T-helper 2 cell (primary cell): ENCODE measurements at regions not wholly inside any gene's neighbourhood (a gene's known extent, or its start where the extent isn't known, plus 50 kb on each side); places are given as distances from the start of the nearest gene placed in this dataset.
"Not testable (repeated sequence)": the region's sequence is repeated elsewhere in the genome, so short reads cannot be mapped to it uniquely, and the experiment has no call there.

Experiments
- DNase-seq, 5 experiments: peaks; one replicate each; pipeline versions ENCODE4 v3.0.0 to v3.0.0-alpha.2; 2012 to 2022

- no peak for DNase-seq
These were observed 87.7 kb downstream of the IYD start for GRCh38 chr6:150456466-150456865.

DNA sequence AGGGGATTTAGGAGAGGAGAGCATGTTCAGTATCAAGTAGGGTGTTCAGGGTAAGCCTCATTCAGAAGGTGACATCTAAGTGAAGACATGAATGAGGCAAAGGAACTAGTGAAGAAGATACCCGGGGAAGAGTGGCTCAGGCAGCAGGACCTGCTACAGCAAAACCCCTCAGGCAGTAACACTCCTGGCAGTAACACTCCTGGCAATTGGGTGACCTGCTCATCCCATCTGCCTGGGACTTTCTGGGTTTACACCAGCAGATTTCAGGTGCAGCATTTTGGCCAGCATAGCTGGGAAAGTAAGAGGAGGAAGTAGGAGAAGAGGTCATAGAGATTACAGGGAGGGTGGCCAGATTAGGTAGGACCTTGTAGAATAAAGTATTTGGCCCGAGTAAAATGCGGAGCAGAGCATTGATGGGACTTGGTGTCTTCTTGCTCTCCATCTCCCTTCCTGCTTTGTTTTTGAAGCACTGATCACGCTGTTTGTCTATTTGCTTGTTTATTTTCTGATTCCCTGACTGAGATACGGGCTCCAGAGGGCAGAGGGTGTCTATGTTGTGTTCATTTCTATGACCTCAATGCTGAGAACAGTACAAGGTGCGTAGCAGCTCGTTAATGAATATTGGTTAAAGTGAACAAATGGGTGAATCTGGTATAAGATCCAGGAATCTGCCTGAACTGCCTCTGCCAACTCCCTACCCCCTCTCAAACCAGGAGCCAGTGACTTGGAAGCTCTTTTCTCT, 88.3 kb downstream of the IYD start:
- DNase-seq: no peak

DNA sequence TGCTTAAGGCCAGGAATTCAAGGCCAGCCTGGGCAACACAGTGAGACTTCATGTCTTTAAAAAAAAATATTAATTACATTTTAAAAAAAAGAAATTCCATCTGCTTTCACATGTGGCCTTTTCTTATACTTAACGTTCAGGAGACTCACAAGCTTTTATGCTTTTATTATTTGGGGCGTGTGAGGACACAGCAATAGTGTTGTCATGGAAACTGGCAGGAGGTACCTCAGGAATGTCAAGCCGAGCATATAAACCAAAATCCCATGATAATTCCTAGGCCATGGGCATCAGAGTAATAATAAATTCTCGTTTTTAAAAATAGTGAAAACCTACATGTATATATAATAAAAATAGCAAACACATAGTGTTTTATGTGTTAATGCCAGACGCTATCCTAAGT, 89.8 kb downstream of the IYD start:
- no peak for DNase-seq

GRCh38 chr6:150463852-150464251, 95.0 kb downstream of the IYD start:
- no peak for DNase-seq

- DNase-seq: no peak
These were observed 96.2 kb downstream of the IYD start for GRCh38 chr6:150464966-150465365.

GRCh38 chr6:150465610-150466009, 96.8 kb downstream of the IYD start:
- no peak for DNase-seq

DNA sequence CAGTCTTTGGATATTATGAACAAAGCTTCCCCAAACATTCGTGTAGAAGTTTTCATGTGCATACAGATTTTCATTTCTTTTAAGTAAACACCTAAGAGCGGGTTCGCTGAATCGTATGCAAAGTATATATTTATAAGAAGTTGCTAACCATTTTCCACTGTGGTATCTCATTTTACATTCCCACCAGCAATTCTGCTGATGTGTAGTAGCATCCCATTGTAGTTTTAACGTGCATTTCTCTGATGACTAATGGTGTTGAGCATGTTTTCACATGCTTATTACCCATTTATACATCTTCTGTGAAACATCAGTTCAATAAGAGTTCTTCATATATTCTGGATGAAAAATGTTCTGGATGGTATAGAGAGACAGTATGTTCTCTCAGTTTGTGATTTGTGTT, 97.4 kb downstream of the IYD start:
- no peak for DNase-seq

GRCh38 chr6:150470131-150470530, 101.3 kb downstream of the IYD start:
- DNase-seq: no peak

DNA sequence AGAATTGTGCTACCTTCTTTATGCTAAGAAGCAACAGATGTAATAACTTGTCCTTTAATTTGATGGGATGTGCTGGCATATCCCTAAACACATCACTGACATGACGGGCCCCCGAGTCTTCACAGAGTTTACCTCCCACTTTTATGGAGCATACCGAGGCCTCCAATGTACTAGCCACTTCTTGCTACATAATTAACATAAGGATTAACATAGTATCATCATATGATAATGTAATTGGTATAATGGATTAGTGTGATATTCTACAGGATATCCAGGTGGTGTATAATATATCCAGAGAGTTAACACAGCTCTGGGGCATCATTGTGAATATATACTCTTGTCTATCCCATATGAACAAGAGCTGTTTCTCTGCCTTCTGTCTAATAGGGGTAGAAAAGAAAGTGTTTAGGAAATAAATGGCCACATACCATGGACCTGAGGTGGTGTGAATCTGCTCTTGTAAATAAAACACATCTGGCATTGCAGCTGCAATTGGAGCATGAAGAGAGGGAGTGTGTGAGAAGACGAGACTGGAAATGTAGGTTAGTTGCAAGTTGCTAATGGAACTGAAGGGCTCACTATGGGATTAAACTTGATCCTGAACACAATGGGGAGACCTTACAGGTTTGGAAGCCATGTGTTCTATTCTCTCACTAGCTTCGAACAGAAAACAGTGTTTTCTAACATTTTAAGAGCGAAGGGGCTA, 102.3 kb downstream of the IYD start:
- no peak for DNase-seq

GRCh38 chr6:150478656-150479545, 110.1 kb downstream of the IYD start:
- DNase-seq: no peak

GRCh38 chr6:150482883-150483409, 114.1 kb downstream of the IYD start:
- no peak for DNase-seq

DNA sequence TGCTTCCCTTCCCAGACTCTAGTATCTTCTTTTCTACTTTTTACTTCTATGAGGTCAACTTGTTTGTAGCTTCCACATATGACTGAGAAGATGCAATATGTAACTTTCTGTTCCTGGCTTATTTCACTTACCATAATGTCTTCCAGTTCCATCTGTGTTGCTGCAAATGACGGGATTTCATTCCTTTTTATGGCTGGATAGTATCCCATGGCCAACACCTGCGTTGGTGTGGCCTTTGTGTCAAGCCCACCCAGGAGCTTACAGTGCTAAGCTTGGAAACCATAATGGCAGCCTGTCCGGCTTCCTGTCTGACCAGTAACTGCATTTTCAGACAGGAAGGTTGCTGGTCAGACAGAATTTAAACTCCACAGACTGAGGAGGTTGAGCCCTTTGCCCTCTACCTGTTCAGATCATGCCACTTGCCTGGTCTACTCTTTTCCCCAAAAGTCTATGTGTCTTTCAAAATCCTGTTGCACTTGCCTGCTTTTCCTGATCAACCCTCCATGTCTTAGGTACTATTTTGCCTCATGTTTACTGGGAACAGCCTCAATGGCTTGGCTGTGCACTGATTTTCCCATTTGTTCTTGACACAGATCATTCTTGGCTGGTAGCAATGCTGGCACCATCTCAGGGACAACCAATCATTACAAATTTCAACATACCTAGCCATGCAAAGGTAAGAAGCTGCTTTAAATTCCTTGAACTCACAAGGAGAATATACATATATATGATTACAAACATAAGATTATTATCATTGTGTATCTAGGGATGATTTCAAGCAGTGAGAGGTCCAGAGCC, 114.3 kb upstream of the PLEKHG1 start:
- no peak for DNase-seq

DNA sequence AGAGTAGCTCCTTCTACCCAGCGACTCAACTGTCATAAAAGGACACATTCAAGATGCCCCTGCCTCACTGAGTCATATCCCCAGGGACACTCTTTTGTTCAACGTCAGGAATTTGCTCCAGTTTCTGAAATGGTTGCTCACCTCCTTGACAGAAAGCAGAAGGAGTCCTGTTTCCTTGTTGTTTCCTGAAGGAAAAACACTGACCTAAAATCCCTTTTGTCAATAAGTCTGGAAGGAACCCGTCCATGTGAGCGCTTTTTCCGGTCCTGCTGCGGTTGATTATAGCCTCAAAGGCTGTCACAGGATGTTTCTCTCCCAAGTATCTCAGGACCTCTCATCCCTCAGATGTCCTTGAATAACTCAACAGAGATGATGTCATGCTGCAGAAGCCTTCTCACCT, 113.6 kb upstream of the PLEKHG1 start:
- no peak for DNase-seq

GRCh38 chr6:150490586-150490985, 109.1 kb upstream of the PLEKHG1 start:
- no peak for DNase-seq

DNA sequence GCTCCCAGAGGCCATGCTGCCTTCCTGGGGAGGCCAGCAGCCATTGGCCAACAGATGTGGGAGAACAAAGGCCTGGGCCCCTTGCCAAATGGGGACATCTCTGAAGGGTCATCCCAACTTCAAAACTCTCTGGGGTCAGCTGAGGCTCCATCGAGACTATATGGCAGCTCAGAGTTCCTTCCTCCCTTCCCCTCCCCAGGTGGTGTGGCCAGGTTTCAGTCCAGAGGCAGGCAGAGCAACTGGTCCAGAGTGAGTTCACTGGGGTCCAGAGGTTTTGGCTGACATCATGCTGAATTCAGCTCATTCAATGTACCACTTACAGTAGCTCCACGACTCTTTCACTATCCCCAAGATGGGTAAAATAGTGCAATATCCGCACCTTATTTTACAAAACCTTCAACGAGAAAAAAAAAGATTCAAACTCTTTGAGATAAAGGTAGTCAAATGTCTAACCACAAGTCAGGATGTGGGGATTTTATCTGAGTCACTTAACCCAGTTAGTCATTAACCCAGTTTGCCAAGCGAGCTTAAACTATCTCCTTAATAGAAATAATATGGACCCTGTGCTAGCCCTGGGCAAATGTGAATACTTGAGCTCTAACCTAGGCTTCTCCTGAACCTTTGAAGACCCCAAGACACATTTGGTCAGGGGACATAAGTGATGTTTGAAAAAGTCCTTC, 108.4 kb upstream of the PLEKHG1 start:
- peak in 2 of 5 experiments; percentile 22 to 75 for DNase-seq

GRCh38 chr6:150491811-150492172, 107.9 kb upstream of the PLEKHG1 start:
- no peak for DNase-seq

DNA sequence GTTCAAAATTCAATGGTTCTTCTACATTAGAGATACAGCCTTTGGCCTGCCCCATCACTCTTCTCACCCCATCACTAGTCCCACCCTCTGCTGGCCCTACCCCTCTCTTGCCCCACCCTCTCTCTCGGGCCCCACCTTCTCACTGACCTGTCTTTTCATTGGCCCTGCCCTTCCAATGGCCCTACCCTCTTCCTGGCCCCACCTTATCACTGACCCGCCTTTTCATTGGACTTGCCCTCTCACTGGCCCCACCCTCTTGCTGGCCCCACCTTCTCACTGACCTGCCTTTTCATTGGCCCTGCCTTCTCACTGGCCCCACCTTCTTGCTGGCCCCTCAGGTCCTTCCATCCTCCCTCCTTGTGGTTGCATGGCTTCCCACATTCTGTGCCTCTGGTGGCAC, 107.2 kb upstream of the PLEKHG1 start:
- no peak for DNase-seq

- DNase-seq: no peak
These were observed 106.7 kb upstream of the PLEKHG1 start for GRCh38 chr6:150492941-150493340.

DNA sequence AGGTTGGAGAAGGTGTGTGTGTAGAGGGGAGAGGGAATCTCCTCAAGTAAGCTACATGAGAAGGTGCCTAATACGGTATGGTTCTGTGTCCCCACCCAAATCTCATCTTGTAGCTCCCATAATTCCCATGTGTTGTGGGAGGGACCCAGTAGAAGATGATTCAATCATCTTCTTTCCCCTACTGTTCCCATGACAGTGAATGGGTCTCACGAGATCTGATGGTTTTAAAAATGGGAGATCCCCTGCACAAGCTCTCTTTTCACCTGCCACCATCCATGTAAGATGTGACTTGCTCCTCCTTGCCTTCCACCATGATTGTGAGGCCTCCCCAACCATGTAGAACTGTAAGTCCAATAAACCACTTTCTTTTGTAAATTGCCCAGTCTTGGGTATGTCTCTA, 106.1 kb upstream of the PLEKHG1 start:
- DNase-seq: not testable (repeated sequence)

- no peak for DNase-seq
These were observed 105.4 kb upstream of the PLEKHG1 start for GRCh38 chr6:150494241-150494640.

- no peak for DNase-seq
These were observed 104.6 kb upstream of the PLEKHG1 start for GRCh38 chr6:150495126-150495525.

DNA sequence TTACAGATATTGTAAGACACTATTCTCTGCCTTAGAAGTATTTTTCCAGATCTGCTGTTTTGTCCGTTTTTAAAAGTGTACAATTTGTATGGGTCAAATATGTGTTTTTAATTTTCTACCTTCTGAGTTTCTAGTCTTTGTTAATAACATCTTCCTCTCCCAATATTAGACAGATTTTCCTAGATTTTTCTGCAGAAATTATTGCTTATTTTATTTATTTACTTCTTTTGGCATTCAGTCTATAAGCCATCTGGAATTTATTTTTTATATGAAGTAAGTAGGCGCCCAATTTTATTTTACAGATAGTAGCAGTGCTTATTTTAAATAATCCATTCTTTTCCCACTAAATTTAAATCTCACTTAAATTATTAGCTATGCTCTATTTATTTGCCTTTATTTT, 103.1 kb upstream of the PLEKHG1 start:
- no peak for DNase-seq
